ENCODE measurements at regions not wholly inside any gene's neighbourhood (a gene's known extent, or its start where the extent isn't known, plus 50 kb on each side); places are given as distances from the start of the nearest gene placed in this dataset.

GRCh38 chr6:15132167-15132566, 113.7 kb upstream of the JARID2 start:
- Histone ChIP-seq H3K27me3 (ENCODE audit: control insufficient read depth in 1 of 2, insufficient read depth in 1 of 2, low read length in 2 of 2) (no peaks in the 10 kb centered on the region), H2BK12ac (ENCODE audit: low read length in 2 of 2) (no peak overlapping the region), H2BK5ac (ENCODE audit: low read depth, low read length, poor library complexity, severe bottlenecking) (no peak overlapping the region), H3K14ac (ENCODE audit: low read length in 2 of 2) (no peak overlapping the region), H3K4me1 (ENCODE audit: control insufficient read depth, insufficient read depth, low read depth, low read length) (peaks cover 4% of the 10 kb centered on the region), H2AFZ (ENCODE audit: low read depth, low read length) (no peak overlapping the region), H3K18ac (ENCODE audit: low read depth in 1 of 2, low read length in 2 of 2) (no peak overlapping the region), H3K27ac (ENCODE audit: low read length, poor library complexity, severe bottlenecking) (peak overlapping the region; percentile 7), H3K79me1 (replicated peaks; ENCODE audit: low read length, poor library complexity, severe bottlenecking) (no peaks in the 10 kb centered on the region), H2BK15ac (ENCODE audit: low read depth, poor library complexity, severe bottlenecking) (no peak overlapping the region), H3K9ac (ENCODE audit: low read length) (no peak overlapping the region), H2BK120ac (ENCODE audit: low read depth, low read length) (no peak overlapping the region), H3K4me2 (ENCODE audit: low read length, poor library complexity, severe bottlenecking) (no peak overlapping the region), H3K36me3 (ENCODE audit: control insufficient read depth in 1 of 2, insufficient read depth in 2 of 2, low read depth in 1 of 2, low read length in 2 of 2) (no peaks in the 10 kb centered on the region), H3K23ac (ENCODE audit: low read length in 2 of 2) (no peak overlapping the region), H2AK5ac (ENCODE audit: low read length, severe bottlenecking) (peak overlapping the region; percentile 40), H4K91ac (ENCODE audit: low read length) (no peak overlapping the region), H3K4me3 (ENCODE audit: insufficient read depth in 1 of 2, low read depth in 1 of 2, low read length in 2 of 2) (no peak overlapping the region), H4K8ac (ENCODE audit: low read length) (no peak overlapping the region), H3K4ac (ENCODE audit: low read depth in 1 of 2, low read length in 2 of 2) (no peak overlapping the region), H3K9me3 (ENCODE audit: control insufficient read depth, low read length) (no peaks in the 10 kb centered on the region)
- peak; percentile 33 for DNase-seq
- 95% methylated on average over 3 of the region's 4 CpGs for WGBS

- Histone ChIP-seq H3K18ac (ENCODE audit: low read depth in 1 of 2, low read length in 2 of 2) (no peak overlapping the region), H2BK15ac (ENCODE audit: low read depth, poor library complexity, severe bottlenecking) (no peak overlapping the region), H3K14ac (ENCODE audit: low read length in 2 of 2) (no peak overlapping the region), H3K4me2 (ENCODE audit: low read length, poor library complexity, severe bottlenecking) (no peak overlapping the region), H3K36me3 (ENCODE audit: control insufficient read depth in 1 of 2, insufficient read depth in 2 of 2, low read depth in 1 of 2, low read length in 2 of 2) (no peaks in the 10 kb centered on the region), H3K23ac (ENCODE audit: low read length in 2 of 2) (no peak overlapping the region), H3K9me3 (ENCODE audit: control insufficient read depth, low read length) (no peaks in the 10 kb centered on the region), H3K27me3 (ENCODE audit: control insufficient read depth in 1 of 2, insufficient read depth in 1 of 2, low read length in 2 of 2) (no peaks in the 10 kb centered on the region), H3K9ac (ENCODE audit: low read length) (no peak overlapping the region), H3K27ac (ENCODE audit: low read length, poor library complexity, severe bottlenecking) (peak overlapping the region; percentile 24), H2BK12ac (ENCODE audit: low read length in 2 of 2) (no peak overlapping the region), H2BK5ac (ENCODE audit: low read depth, low read length, poor library complexity, severe bottlenecking) (no peak overlapping the region), H4K8ac (ENCODE audit: low read length) (no peak overlapping the region), H2AFZ (ENCODE audit: low read depth, low read length) (no peak overlapping the region), H2BK120ac (ENCODE audit: low read depth, low read length) (no peak overlapping the region), H3K4me3 (ENCODE audit: insufficient read depth in 1 of 2, low read depth in 1 of 2, low read length in 2 of 2) (no peak overlapping the region), H3K79me1 (replicated peaks; ENCODE audit: low read length, poor library complexity, severe bottlenecking) (no peaks in the 10 kb centered on the region), H4K91ac (ENCODE audit: low read length) (no peak overlapping the region), H3K4ac (ENCODE audit: low read depth in 1 of 2, low read length in 2 of 2) (no peak overlapping the region), H3K4me1 (ENCODE audit: control insufficient read depth, insufficient read depth, low read depth, low read length) (peaks cover 4% of the 10 kb centered on the region), H2AK5ac (ENCODE audit: low read length, severe bottlenecking) (no peak overlapping the region)
- peak; percentile 94 for DNase-seq
- WGBS = 46% methylated on average over 2 of the region's 8 CpGs
These were observed 112.8 kb upstream of the JARID2 start for GRCh38 chr6:15132854-15133670.

- H3K27me3 ChIP-seq (ENCODE audit: control insufficient read depth in 1 of 2, insufficient read depth in 1 of 2, low read length in 2 of 2) = no peaks in the 10 kb centered on the region
- no peak overlapping the region for H2BK5ac ChIP-seq (ENCODE audit: low read depth, low read length, poor library complexity, severe bottlenecking)
- no peak overlapping the region for H3K9ac ChIP-seq (ENCODE audit: low read length)
- H3K14ac ChIP-seq (ENCODE audit: low read length in 2 of 2) = no peak overlapping the region
- H3K23ac ChIP-seq (ENCODE audit: low read length in 2 of 2) = no peak overlapping the region
- WGBS = 100% methylated on average over 1 of the region's 1 CpG
- H2AFZ ChIP-seq (ENCODE audit: low read depth, low read length) = no peak overlapping the region
- no peaks in the 10 kb centered on the region for H3K9me3 ChIP-seq (ENCODE audit: control insufficient read depth, low read length)
- H2BK120ac ChIP-seq (ENCODE audit: low read depth, low read length) = no peak overlapping the region
- no peak overlapping the region for H4K8ac ChIP-seq (ENCODE audit: low read length)
- H2BK12ac ChIP-seq (ENCODE audit: low read length in 2 of 2) = no peak overlapping the region
- no peak overlapping the region for H3K4me3 ChIP-seq (ENCODE audit: insufficient read depth in 1 of 2, low read depth in 1 of 2, low read length in 2 of 2)
- H3K4ac ChIP-seq (ENCODE audit: low read depth in 1 of 2, low read length in 2 of 2) = no peak overlapping the region
- H3K27ac ChIP-seq (ENCODE audit: low read length, poor library complexity, severe bottlenecking) = no peak overlapping the region
- no peak for DNase-seq
- no peaks in the 10 kb centered on the region for H3K4me1 ChIP-seq (ENCODE audit: control insufficient read depth, insufficient read depth, low read depth, low read length)
- H3K79me1 ChIP-seq (replicated peaks; ENCODE audit: low read length, poor library complexity, severe bottlenecking) = no peaks in the 10 kb centered on the region
- H3K18ac ChIP-seq (ENCODE audit: low read depth in 1 of 2, low read length in 2 of 2) = no peak overlapping the region
- H3K36me3 ChIP-seq (ENCODE audit: control insufficient read depth in 1 of 2, insufficient read depth in 2 of 2, low read depth in 1 of 2, low read length in 2 of 2) = no peaks in the 10 kb centered on the region
- no peak overlapping the region for H3K4me2 ChIP-seq (ENCODE audit: low read length, poor library complexity, severe bottlenecking)
- no peak overlapping the region for H2AK5ac ChIP-seq (ENCODE audit: low read length, severe bottlenecking)
- no peak overlapping the region for H4K91ac ChIP-seq (ENCODE audit: low read length)
- no peak overlapping the region for H2BK15ac ChIP-seq (ENCODE audit: low read depth, poor library complexity, severe bottlenecking)
These were observed 108.8 kb upstream of the JARID2 start for GRCh38 chr6:15137086-15137485.

GRCh38 chr6:15143086-15143485, 102.8 kb upstream of the JARID2 start:
- no peak overlapping the region for H3K14ac ChIP-seq (ENCODE audit: low read length in 2 of 2)
- no peak overlapping the region for H2BK12ac ChIP-seq (ENCODE audit: low read length in 2 of 2)
- no peaks in the 10 kb centered on the region for H3K27me3 ChIP-seq (ENCODE audit: control insufficient read depth in 1 of 2, insufficient read depth in 1 of 2, low read length in 2 of 2)
- H4K8ac ChIP-seq (ENCODE audit: low read length) = no peak overlapping the region
- no peak overlapping the region for H3K18ac ChIP-seq (ENCODE audit: low read depth in 1 of 2, low read length in 2 of 2)
- DNase-seq = no peak
- no peak overlapping the region for H2AFZ ChIP-seq (ENCODE audit: low read depth, low read length)
- H3K36me3 ChIP-seq (ENCODE audit: control insufficient read depth in 1 of 2, insufficient read depth in 2 of 2, low read depth in 1 of 2, low read length in 2 of 2) = no peaks in the 10 kb centered on the region
- H3K4me2 ChIP-seq (ENCODE audit: low read length, poor library complexity, severe bottlenecking) = no peak overlapping the region
- no peak overlapping the region for H4K91ac ChIP-seq (ENCODE audit: low read length)
- no peak overlapping the region for H2AK5ac ChIP-seq (ENCODE audit: low read length, severe bottlenecking)
- no peak overlapping the region for H3K27ac ChIP-seq (ENCODE audit: low read length, poor library complexity, severe bottlenecking)
- H2BK120ac ChIP-seq (ENCODE audit: low read depth, low read length) = no peak overlapping the region
- no peak overlapping the region for H3K9ac ChIP-seq (ENCODE audit: low read length)
- H3K4me1 ChIP-seq (ENCODE audit: control insufficient read depth, insufficient read depth, low read depth, low read length) = peaks cover 2% of the 10 kb centered on the region
- no peak overlapping the region for H3K4ac ChIP-seq (ENCODE audit: low read depth in 1 of 2, low read length in 2 of 2)
- no peaks in the 10 kb centered on the region for H3K79me1 ChIP-seq (replicated peaks; ENCODE audit: low read length, poor library complexity, severe bottlenecking)
- H3K23ac ChIP-seq (ENCODE audit: low read length in 2 of 2) = no peak overlapping the region
- H2BK15ac ChIP-seq (ENCODE audit: low read depth, poor library complexity, severe bottlenecking) = no peak overlapping the region
- no peak overlapping the region for H2BK5ac ChIP-seq (ENCODE audit: low read depth, low read length, poor library complexity, severe bottlenecking)
- no peaks in the 10 kb centered on the region for H3K9me3 ChIP-seq (ENCODE audit: control insufficient read depth, low read length)
- H3K4me3 ChIP-seq (ENCODE audit: insufficient read depth in 1 of 2, low read depth in 1 of 2, low read length in 2 of 2) = no peak overlapping the region
- WGBS = 76% methylated on average over 3 of the region's 3 CpGs

All from mesenchymal stem cell (in vitro differentiated cells and primary cell).